ENCODE measurements at regions not wholly inside any gene's neighbourhood (a gene's known extent, or its start where the extent isn't known, plus 50 kb on each side); places are given as distances from the start of the nearest gene placed in this dataset.

GRCh38 chr10:29877793-29878491, 181.4 kb downstream of the JCAD start:
- TF ChIP-seq, protein P1, sequence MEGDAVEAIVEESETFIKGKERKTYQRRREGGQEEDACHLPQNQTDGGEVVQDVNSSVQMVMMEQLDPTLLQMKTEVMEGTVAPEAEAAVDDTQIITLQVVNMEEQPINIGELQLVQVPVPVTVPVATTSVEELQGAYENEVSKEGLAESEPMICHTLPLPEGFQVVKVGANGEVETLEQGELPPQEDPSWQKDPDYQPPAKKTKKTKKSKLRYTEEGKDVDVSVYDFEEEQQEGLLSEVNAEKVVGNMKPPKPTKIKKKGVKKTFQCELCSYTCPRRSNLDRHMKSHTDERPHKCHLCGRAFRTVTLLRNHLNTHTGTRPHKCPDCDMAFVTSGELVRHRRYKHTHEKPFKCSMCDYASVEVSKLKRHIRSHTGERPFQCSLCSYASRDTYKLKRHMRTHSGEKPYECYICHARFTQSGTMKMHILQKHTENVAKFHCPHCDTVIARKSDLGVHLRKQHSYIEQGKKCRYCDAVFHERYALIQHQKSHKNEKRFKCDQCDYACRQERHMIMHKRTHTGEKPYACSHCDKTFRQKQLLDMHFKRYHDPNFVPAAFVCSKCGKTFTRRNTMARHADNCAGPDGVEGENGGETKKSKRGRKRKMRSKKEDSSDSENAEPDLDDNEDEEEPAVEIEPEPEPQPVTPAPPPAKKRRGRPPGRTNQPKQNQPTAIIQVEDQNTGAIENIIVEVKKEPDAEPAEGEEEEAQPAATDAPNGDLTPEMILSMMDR (conservative IDR thresholded peaks at IDR 0.05; ENCODE audit: low read depth, low read length) = no peak
- no peak for TF ChIP-seq EZH2phosphoT487 (IDR thresholded peaks at IDR 0.05; ENCODE audit: borderline replicate concordance, low read length)
- no peak for TF ChIP-seq EZH2 (IDR thresholded peaks at IDR 0.05; ENCODE audit: low read length, unreplicated experiment)
